Cerebellar cortex (tissue), 1 donor: ENCODE measurements at regions not wholly inside any gene's neighbourhood (a gene's known extent, or its start where the extent isn't known, plus 50 kb on each side); places are given as distances from the start of the nearest gene placed in this dataset.
A peak's percentile ranks its signal among the peaks of the same experiment; 100 is the strongest.

Experiments used
- DNase-seq: peaks from one replicate; pipeline ENCODE4 v3.0.0-alpha.2; 2015; ENCODE audit warnings: low spot score

GRCh38 chr12:28824193-28824846 lies 324.8 kb upstream of the FAR2 start:
- DNase-seq = no peak

GRCh38 chr12:28824849-28825248 lies 324.2 kb upstream of the FAR2 start:
- DNase-seq = no peak

GRCh38 chr12:28826766-28827165 lies 322.3 kb upstream of the FAR2 start:
- DNase-seq = no peak

GRCh38 chr12:28827861-28828260 lies 321.2 kb upstream of the FAR2 start:
- DNase-seq = no peak

- DNase-seq = no peak
These were observed 320.8 kb upstream of the FAR2 start for GRCh38 chr12:28828318-28828717.

GRCh38 chr12:28830491-28830890 lies 318.6 kb upstream of the FAR2 start:
- DNase-seq = no peak

GRCh38 chr12:28844718-28845117 lies 304.4 kb upstream of the FAR2 start:
- DNase-seq = no peak

GRCh38 chr12:28851781-28852180 lies 297.3 kb upstream of the FAR2 start:
- DNase-seq = no peak

- no peak for DNase-seq
These were observed 293.2 kb upstream of the FAR2 start for GRCh38 chr12:28855761-28856310.

GRCh38 chr12:28857369-28857768 lies 291.7 kb upstream of the FAR2 start:
- no peak for DNase-seq

- DNase-seq = no peak
These were observed 289.5 kb upstream of the FAR2 start for GRCh38 chr12:28859551-28859950.

- no peak for DNase-seq
These were observed 283.3 kb upstream of the FAR2 start for GRCh38 chr12:28865776-28866175.

GRCh38 chr12:28866296-28866695 lies 282.8 kb upstream of the FAR2 start:
- no peak for DNase-seq

- DNase-seq = no peak
These were observed 282.2 kb upstream of the FAR2 start for GRCh38 chr12:28866715-28867503.

GRCh38 chr12:28868414-28868813 lies 280.7 kb upstream of the FAR2 start:
- no peak for DNase-seq

GRCh38 chr12:28869197-28869596 lies 279.9 kb upstream of the FAR2 start:
- no peak for DNase-seq

- no peak for DNase-seq
These were observed 278.1 kb upstream of the FAR2 start for GRCh38 chr12:28870839-28871440.

- DNase-seq = peak; percentile 41
These were observed 276.3 kb upstream of the FAR2 start for GRCh38 chr12:28872654-28873268.

GRCh38 chr12:28874758-28875157 lies 274.3 kb upstream of the FAR2 start:
- DNase-seq = no peak

- no peak for DNase-seq
These were observed 272.8 kb upstream of the FAR2 start for GRCh38 chr12:28876196-28876798.

GRCh38 chr12:28877854-28878253 lies 271.2 kb upstream of the FAR2 start:
- no peak for DNase-seq

- peak; percentile 36 for DNase-seq
These were observed 270.4 kb upstream of the FAR2 start for GRCh38 chr12:28878629-28879028.
